ENCODE measurements at regions not wholly inside any gene's neighbourhood (a gene's known extent, or its start where the extent isn't known, plus 50 kb on each side); places are given as distances from the start of the nearest gene placed in this dataset.
"Not testable (repeated sequence)": the region's sequence is repeated elsewhere in the genome, so short reads cannot be mapped to it uniquely, and the experiment has no call there.

DNA sequence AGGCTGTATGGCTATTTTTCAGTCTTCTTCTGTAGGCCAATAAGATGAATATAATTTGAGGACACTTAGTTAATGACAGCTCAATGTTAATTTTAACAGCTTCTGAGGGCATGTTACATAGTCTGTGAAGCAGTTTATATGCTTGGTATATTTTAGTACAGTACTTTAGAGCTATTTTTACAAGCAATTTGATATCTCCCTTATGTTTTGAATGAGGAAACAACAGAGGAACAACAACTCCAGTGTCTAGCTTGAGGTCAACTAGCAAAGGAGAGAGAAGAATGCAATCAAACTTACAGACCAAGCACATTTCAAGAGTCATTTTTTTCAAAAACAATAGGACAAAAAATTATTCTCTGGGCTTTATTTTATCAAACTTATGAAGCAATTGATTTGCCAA lies 469.1 kb upstream of the DCN start:
- no peak for DNase-seq

DNA sequence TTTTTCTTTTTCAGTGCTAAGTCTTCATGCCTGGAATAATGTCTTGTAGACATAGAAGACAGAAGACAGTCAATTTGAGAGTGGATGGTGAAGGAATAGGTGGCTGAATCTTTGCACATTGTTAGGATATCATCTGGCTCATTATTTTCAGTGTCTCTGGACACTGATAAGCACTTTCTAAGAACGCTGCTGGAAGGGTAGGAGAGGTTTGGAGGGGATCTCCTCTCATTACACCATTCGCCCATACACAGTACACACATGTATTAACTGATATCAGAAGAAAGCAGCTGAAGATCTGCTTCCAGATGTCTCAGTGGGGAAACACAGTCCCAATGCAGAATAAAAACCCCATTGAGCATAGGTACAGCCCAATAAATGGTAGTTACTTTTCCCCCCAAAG lies 461.1 kb upstream of the DCN start:
- no peak for DNase-seq

DNA sequence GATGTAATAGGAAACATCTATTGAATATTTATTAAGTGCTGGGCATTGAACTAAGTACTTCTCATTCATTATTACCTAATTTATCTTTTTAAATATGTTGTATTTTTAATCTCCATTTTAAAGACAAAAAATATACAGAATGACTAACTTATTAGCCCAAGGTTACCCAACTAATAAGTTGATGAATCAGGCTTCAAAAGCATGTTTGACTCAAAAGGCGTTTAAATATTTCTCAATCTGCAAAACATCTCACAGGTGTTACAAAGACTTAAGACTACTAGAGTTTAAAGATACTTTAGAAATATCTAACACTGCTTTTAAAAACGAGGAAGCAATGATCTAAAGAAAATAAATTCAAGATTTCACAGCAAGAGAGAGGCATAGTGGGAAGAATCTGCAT lies 457.4 kb upstream of the DCN start:
- DNase-seq, result no peak

DNA sequence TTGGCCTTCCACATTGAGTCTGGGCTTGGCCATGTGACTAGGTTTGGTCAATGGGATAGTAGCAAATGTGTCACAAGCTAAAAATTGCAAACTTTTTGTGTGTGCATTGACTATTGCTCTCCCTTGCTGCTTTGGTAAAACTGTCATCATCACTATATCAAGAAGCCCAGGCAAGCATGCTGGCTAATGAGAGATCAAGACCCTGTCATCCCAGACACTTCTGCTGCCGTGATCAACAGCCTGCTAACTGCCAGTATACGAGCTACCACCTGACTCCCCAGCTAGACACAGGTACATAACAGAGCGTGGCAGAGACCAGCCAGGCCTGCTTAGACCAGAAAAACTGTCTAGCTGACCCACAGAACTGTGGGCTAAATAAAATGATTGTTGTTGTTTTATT lies 456.7 kb upstream of the DCN start:
- no peak for DNase-seq

GRCh38 chr12:91637789-91638624 lies 455.4 kb upstream of the DCN start:
- no peak for DNase-seq

DNA sequence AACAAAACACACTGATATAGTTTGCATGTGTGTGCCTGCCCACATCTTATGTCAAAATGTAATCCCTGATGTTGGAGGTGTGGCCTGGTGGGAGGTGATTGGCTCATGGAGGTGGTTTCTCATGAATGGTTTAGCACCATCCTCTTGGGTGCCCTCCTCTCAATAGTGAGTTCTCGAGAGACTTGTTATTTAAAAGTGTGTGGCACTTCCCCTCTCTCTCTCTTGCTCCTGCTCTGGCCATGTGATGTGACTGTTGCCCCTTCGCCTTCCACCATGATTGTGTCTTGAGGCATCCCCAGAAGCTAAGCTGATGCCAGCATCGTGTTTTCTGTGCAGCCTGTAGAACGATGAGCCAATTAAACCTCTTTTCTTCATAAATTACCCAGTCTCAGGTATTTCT lies 454.1 kb upstream of the DCN start:
- no peak for DNase-seq

- not testable (repeated sequence) for DNase-seq
Measured at GRCh38 chr12:91634386-91634713, 451.7 kb upstream of the DCN start.

- no peak for DNase-seq
Measured at GRCh38 chr12:91633734-91634357, 451.2 kb upstream of the DCN start.

GRCh38 chr12:91633206-91633605 lies 450.6 kb upstream of the DCN start:
- no peak for DNase-seq

- no peak for DNase-seq
Measured at GRCh38 chr12:91632042-91632786, 449.6 kb upstream of the DCN start.

GRCh38 chr12:91630596-91631293 lies 448.1 kb upstream of the DCN start:
- peak; percentile 18 for DNase-seq

GRCh38 chr12:91630083-91630482 lies 447.5 kb upstream of the DCN start:
- no peak for DNase-seq

GRCh38 chr12:91629440-91629839 lies 446.8 kb upstream of the DCN start:
- DNase-seq, result no peak

DNA sequence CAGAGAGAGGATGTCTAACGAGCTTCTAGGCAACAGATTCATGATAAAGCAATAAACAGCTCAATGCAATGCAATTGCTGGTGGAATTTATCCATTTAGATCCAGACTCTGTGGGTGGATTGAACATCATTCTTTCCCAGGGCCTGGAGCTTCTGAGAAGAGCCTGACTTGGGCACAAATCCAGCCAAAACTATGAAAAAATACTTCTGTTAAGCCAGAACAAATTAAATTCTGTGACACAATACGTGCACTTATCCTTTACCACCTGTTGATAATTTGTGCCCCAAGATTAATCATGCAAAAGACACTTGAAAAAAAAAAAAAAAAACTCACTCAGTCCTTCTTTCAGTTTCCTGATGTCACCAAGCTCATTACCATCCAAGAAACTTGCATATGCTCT lies 446.0 kb upstream of the DCN start:
- DNase-seq, result no peak

DNA sequence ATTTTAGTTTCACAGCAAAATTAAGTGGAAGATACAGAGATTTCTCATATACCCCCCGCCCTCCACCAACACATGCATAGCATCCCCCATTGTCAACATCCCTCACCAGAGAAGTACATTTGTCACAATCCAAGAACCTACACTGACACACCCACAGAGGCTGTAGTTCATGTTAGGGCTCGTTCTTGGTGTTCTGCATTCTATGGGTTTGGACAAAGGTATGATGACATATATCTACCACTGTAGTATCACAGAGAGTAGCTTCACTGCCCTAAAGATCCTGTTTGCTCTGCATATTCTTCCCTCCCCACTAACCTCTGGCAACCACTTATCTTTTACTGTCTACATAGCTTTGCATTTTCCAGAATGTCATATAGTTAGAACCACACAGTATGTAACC lies 444.6 kb upstream of the DCN start:
- no peak for DNase-seq

DNA sequence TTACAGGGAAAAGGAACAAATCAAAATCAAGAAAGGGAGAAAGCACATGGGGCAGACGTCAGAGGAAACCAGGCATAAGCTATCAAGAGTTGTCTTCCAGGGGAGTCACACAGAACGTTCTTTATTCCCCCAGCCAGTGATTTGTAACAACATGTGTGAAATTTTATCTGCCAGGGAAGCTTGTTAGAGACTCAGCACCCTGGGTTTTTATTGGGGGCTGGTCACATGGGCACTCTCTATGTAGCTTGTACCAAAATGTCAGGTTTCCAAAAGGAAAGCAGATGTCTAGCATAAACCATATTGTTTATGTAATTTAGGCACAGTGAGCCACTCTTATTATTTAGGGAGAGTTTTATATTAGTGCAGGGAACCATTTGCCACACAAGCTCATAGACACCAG lies 440.4 kb upstream of the DCN start:
- no peak for DNase-seq

GRCh38 chr12:91622037-91622436 lies 439.4 kb upstream of the DCN start:
- no peak for DNase-seq

DNA sequence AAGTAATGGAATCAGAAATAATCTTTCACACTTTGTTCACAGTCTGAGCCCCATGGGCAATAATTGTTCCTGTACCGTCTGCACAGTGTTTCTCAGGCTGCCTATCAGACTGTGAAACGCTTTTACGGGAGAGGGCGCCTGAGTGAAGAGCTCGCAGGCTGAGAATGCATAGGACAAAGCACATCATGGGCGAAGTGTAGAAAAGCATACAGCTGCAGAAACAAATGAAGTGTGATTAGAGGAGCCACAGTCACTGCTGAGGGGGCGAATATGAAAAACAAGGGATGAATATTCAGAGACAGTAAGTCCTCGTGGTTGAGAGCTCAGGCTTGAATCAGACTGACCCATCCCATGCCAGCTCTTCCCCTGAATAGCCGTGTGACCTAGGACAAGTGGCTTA lies 438.4 kb upstream of the DCN start:
- DNase-seq, result no peak

DNA sequence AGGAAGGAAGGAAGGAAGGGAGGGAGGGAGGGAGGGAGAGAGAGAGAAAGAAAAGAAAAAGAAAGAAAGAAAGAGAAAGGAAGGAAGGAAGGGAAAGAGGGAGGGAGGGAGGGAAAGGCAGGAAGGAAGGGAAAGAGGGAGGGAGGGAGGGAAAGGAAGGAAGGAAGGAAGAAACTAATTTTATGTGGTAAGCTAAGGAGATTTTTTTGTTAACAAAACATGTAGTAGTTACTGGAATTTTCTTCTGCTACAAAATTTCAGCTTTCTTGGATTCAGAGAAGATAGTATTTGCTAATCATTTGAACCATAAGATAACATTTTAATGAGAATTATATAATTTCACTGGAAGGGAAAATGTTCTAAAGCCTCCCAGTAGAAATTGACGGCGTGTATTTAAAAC lies 437.8 kb upstream of the DCN start:
- DNase-seq, result no peak

- DNase-seq, result no peak
Measured at GRCh38 chr12:91618281-91618680, 435.7 kb upstream of the DCN start.

GRCh38 chr12:91617818-91618217 lies 435.2 kb upstream of the DCN start:
- DNase-seq, result no peak

DNA sequence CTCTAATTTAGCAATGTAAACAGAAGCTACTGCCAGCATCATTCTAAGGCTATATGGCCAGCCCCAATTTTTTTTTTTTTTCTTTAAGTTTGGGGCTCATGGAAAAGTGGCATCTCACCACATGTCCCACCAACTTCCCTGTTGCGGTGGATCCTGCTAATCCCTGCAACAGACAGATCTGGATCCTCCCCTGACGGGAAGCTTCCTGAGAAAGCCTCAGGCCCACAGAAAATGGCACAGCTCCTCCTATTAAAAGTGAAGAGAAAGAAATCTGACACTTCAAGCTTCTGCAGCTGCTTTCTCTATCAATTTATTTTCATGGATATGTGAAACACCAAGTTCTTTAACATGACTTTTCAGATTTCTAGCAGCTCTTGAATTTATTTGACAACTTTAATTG lies 433.8 kb upstream of the DCN start:
- DNase-seq, result no peak

DNA sequence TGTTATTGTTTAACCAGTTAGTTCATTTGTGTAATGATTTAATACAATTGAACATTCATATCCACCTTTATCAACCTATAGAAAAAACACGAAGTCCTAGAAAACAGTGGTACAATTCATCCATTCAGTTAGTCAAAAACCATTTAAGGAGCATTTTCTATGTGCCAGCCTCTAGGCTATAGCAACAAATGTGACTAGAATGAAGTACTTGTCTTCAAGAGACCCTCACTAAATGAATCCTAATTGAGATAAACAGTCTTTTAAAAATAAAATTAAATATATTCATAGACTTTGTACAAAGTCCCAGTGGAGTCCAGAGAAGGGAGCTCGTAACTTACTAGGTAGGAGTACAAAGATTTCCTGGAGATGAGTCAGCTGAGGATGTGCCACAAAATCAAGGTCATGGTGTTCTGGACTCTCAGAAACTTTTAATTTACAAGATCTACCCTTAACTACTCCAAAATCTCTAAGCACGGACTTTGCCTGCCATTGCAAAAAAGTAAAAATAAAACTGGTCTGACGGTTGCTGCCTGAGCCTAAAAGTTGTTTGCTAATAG lies 430.7 kb upstream of the DCN start:
- no peak for DNase-seq

Data from inflammatory macrophage treated with lipopolysaccharide for 4 hours (primary cell).